Stomach (tissue), 4 donors: ENCODE measurements at regions not wholly inside any gene's neighbourhood (a gene's known extent, or its start where the extent isn't known, plus 50 kb on each side); places are given as distances from the start of the nearest gene placed in this dataset.

Source experiments
- small RNA-seq, 4 donors: library from RNA; depleted of rRNA; stranded (forward); fragments of <200 nt; gene quantifications; one replicate each; pipeline ENCODE3, GENCODE V24; 2016

Small RNA genes in the stretch of these regions (small RNA-seq; reads per million reads assigned to genes)
- gene RNU6-1124P (0 reads per million in 4 donors), gene RNU6-630P (0 reads per million in 4 donors), gene Z92545.1 (0 reads per million in 4 donors)
